Uterus (tissue), 2 donors: ENCODE measurements at regions not wholly inside any gene's neighbourhood (a gene's known extent, or its start where the extent isn't known, plus 50 kb on each side); places are given as distances from the start of the nearest gene placed in this dataset.

Source experiments
- POLR2A ChIP-seq, 2 donors: fragments of 450-650 bp; IDR thresholded peaks; one replicate each; pipeline ENCODE4 v1.6.1; 2016; ENCODE audit warnings: antibody characterized with exemption in 2 of 2, mild to moderate bottlenecking in 1 of 2, moderate library complexity in 1 of 2
- TF ChIP-seq, protein P1 (sequence below), 4 experiments: fragments of 200-600 bp in 2 of 4; fragments of 450-650 bp in 2 of 4; sonication (generic) in 2 of 4; IDR thresholded peaks; one replicate each; pipeline ENCODE4 v1.5.1; 2016 to 2019; ENCODE audit warnings: antibody characterized with exemption in 4 of 4, mild to moderate bottlenecking in 2 of 4, moderate library complexity in 1 of 4

DNA sequence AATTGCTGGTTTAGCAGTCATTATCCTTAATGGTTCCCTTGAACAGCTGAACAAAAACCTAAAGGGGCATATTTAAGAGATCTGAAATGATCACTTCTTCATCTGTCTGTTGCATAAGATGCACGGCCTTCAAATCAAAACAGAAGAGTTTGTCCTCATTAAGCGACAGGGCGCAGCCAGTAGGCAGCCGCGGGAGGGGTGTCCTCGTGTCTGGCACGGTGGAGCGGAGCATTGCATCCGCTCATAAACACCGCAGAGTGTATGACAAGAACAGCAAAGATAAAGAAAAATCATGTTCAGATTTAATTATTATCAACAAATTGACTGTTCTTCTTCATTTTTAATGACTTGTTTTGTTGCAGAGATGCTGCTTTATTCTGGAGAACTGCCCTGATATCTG lies 255.6 kb upstream of the ADARB2 start:
- TF ChIP-seq, protein P1, sequence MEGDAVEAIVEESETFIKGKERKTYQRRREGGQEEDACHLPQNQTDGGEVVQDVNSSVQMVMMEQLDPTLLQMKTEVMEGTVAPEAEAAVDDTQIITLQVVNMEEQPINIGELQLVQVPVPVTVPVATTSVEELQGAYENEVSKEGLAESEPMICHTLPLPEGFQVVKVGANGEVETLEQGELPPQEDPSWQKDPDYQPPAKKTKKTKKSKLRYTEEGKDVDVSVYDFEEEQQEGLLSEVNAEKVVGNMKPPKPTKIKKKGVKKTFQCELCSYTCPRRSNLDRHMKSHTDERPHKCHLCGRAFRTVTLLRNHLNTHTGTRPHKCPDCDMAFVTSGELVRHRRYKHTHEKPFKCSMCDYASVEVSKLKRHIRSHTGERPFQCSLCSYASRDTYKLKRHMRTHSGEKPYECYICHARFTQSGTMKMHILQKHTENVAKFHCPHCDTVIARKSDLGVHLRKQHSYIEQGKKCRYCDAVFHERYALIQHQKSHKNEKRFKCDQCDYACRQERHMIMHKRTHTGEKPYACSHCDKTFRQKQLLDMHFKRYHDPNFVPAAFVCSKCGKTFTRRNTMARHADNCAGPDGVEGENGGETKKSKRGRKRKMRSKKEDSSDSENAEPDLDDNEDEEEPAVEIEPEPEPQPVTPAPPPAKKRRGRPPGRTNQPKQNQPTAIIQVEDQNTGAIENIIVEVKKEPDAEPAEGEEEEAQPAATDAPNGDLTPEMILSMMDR (IDR thresholded peaks at IDR 0.05), result no peak
- TF ChIP-seq POLR2A (IDR thresholded peaks at IDR 0.05), result no peak
